ENCODE measurements at regions not wholly inside any gene's neighbourhood (a gene's known extent, or its start where the extent isn't known, plus 50 kb on each side); places are given as distances from the start of the nearest gene placed in this dataset.

DNA sequence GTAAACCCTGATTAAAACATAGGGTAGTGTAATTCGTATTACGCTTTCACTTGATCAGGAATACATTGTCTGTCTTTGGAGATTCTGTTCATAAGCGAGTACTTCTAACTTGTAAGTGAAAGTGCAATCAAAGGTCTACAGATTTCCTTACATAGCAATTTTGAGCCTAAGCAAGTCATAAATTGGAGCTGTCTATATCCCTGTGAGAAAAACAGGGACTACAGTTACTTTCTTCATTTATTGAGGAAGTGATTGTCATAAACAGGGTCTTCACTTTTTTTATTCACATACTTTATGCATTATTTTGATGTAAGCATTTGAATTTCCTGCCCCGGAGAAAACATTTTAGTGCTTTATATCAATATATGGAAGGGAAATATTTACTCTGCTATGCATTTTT lies 670.4 kb downstream of the CBLN2 start:
- TF ChIP-seq GATA2 (IDR thresholded peaks at IDR 0.05; ENCODE audit: low read depth, low read length) (no peak), GATA3 (IDR thresholded peaks at IDR 0.05; ENCODE audit: low read depth, low read length) (no peak)
